WTC11 (cell line): ENCODE measurements at regions not wholly inside any gene's neighbourhood (a gene's known extent, or its start where the extent isn't known, plus 50 kb on each side); places are given as distances from the start of the nearest gene placed in this dataset.

ENCODE experiments used
- ATAC-seq: fragments of 200-7000 bp; cut with Tn5 transposase; 2 replicates; pipeline ENCODE4 v1.10.0; 2021; ENCODE audit warnings: mild to moderate bottlenecking, moderate library complexity
- CTCF ChIA-PET: fragments of 300-600 bp; sonication (Branson Sonifier 250); formaldehyde crosslinking; loops from one replicate; lab custom pipeline; 2021; ENCODE audit warnings: antibody characterized with exemption; lab: Charles Lee
- POLR2A ChIA-PET: fragments of 350-600 bp; sonication (Branson Sonifier 250); formaldehyde crosslinking; loops from one replicate; lab custom pipeline; 2021; ENCODE audit warnings: antibody characterized with exemption; lab: Charles Lee
- DNase-seq: peaks from one replicate; pipeline ENCODE4 v3.0.0; 2021; ENCODE audit warnings: low spot score
- H3K27ac Mint-ChIP-seq: 2 replicates; pipeline ENCODE4 v1.8.0; 2021; ENCODE audit warnings: mixed read lengths
- H3K27me3 Mint-ChIP-seq: 2 replicates; pipeline ENCODE4 v1.8.0; 2021; ENCODE audit warnings: low read depth, mild to moderate bottlenecking, moderate library complexity, mixed read lengths
- H3K36me3 Mint-ChIP-seq: 2 replicates; pipeline ENCODE4 v1.8.0; 2021; ENCODE audit warnings: mixed read lengths
- H3K4me1 Mint-ChIP-seq: 2 replicates; pipeline ENCODE4 v1.8.0; 2022; ENCODE audit warnings: mixed read lengths
- H3K4me3 Mint-ChIP-seq: 2 replicates; pipeline ENCODE4 v1.8.0; 2021; ENCODE audit warnings: mild to moderate bottlenecking, moderate library complexity, mixed read lengths
- H3K9me3 Mint-ChIP-seq: 2 replicates; pipeline ENCODE4 v1.8.0; 2021; ENCODE audit warnings: mixed read lengths
- E2F1 ChIP-seq: sonication (generic); formaldehyde crosslinking; IDR thresholded peaks from 2 replicates; pipeline ENCODE4 v1.8.0; 2022; ENCODE audit warnings: mild to moderate bottlenecking, missing genetic modification reagents
- ELF4 ChIP-seq: sonication (generic); formaldehyde crosslinking; IDR thresholded peaks from 2 replicates; pipeline ENCODE4 v1.8.1; 2022; ENCODE audit warnings: low read depth, mild to moderate bottlenecking, moderate library complexity, missing genetic modification reagents
- ESRRA ChIP-seq: sonication (generic); formaldehyde crosslinking; IDR thresholded peaks from 2 replicates; pipeline ENCODE4 v1.8.1; 2022; ENCODE audit warnings: mild to moderate bottlenecking, missing genetic modification reagents, borderline replicate concordance
- FOXP4 ChIP-seq: sonication (generic); formaldehyde crosslinking; IDR thresholded peaks from 2 replicates; pipeline ENCODE4 v1.8.0; 2022; ENCODE audit warnings: mild to moderate bottlenecking, missing genetic modification reagents
- NFE2L1 ChIP-seq: sonication (generic); formaldehyde crosslinking; IDR thresholded peaks from 2 replicates; pipeline ENCODE4 v1.8.1; 2023; ENCODE audit warnings: missing genetic modification reagents
- RELA ChIP-seq: sonication (generic); formaldehyde crosslinking; IDR thresholded peaks from 2 replicates; pipeline ENCODE4 v1.8.1; 2022; ENCODE audit warnings: missing genetic modification reagents, mild to moderate bottlenecking, borderline replicate concordance
- RORB ChIP-seq: fragments of 250-450 bp; sonication (Bioruptor Pico); IDR thresholded peaks from 2 replicates; pipeline ENCODE4 v1.9.0; 2021; ENCODE audit warnings: mild to moderate bottlenecking
- SMAD4 ChIP-seq: sonication (generic); formaldehyde crosslinking; IDR thresholded peaks from 2 replicates; pipeline ENCODE4 v1.8.0; 2022; ENCODE audit warnings: mild to moderate bottlenecking, missing genetic modification reagents
- SOX15 ChIP-seq: fragments of 250-450 bp; sonication (Bioruptor Pico); IDR thresholded peaks from 2 replicates; pipeline ENCODE4 v1.9.0; 2021; ENCODE audit warnings: mild to moderate bottlenecking
- TEAD4 ChIP-seq: sonication (generic); formaldehyde crosslinking; IDR thresholded peaks from 2 replicates; pipeline ENCODE4 v1.8.0; 2022; ENCODE audit warnings: mild to moderate bottlenecking, missing genetic modification reagents
- ZBTB21 ChIP-seq: sonication (generic); formaldehyde crosslinking; IDR thresholded peaks from 2 replicates; pipeline ENCODE4 v1.8.1; 2023; ENCODE audit warnings: mild to moderate bottlenecking, missing genetic modification reagents, borderline replicate concordance
- ZMAT4 ChIP-seq: fragments of 250-450 bp; sonication (Bioruptor Pico); IDR thresholded peaks from 2 replicates; pipeline ENCODE4 v1.9.0; 2021; ENCODE audit warnings: mild to moderate bottlenecking
- ZNF317 ChIP-seq: sonication (generic); formaldehyde crosslinking; IDR thresholded peaks from 2 replicates; pipeline ENCODE4 v1.8.1; 2023; ENCODE audit warnings: low read depth, mild to moderate bottlenecking, moderate library complexity, missing genetic modification reagents, borderline replicate concordance
- ZNF423 ChIP-seq: fragments of 250-450 bp; sonication (Bioruptor Pico); IDR thresholded peaks from 2 replicates; pipeline ENCODE4 v2.1.2; 2022; ENCODE audit warnings: mild to moderate bottlenecking, moderate library complexity
- ZNF532 ChIP-seq: fragments of 250-450 bp; sonication (Bioruptor Pico); IDR thresholded peaks from 2 replicates; pipeline ENCODE4 v1.9.0; 2021; ENCODE audit warnings: mild to moderate bottlenecking, borderline replicate concordance
- TF ChIP-seq, protein P1 (sequence below): sonication (generic); formaldehyde crosslinking; IDR thresholded peaks from 2 replicates; pipeline ENCODE4 v1.8.0; 2023; ENCODE audit warnings: missing genetic modification reagents, mild to moderate bottlenecking, borderline replicate concordance
- TF ChIP-seq, protein P2 (sequence below): fragments of 250-450 bp; sonication (Bioruptor Pico); IDR thresholded peaks from 2 replicates; pipeline ENCODE4 v1.8.0; 2021; ENCODE audit warnings: mild to moderate bottlenecking
- TF ChIP-seq, protein P3 (sequence below): fragments of 250-450 bp; sonication (Bioruptor Pico); conservative IDR thresholded peaks from 2 replicates; pipeline ENCODE4 v1.9.0; 2021; ENCODE audit warnings: mild to moderate bottlenecking

DNA sequence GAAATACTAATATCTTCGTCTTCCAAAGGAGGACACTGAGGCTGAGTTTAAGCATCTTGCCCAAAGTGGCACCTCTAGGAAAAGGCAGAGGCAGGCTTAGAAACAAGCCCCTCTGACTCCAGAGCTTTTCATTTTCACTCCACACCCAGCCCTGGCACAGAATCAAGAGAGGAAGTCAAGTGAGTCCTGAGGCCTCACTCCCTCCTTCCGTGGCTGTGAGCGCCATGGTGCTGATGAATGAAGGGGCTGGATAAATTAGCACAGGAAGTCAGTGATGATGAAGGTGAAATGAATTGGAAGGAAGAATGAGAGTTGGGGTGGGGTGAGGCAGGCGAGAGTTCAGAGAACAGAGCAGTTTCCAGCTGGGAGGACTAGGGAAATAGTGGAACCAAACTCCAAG is 179.3 kb downstream of the TMEM132E start:
- no peaks in the 10 kb centered on the region for H3K36me3 Mint-ChIP-seq
- TF ChIP-seq E2F1 (no peak), ZMAT4 (no peak), SOX15 (CRISPR knock-in tag) (no peak), RELA (CRISPR knock-in tag) (no peak), FOXP4 (CRISPR knock-in tag) (no peak)
- TF ChIP-seq, protein P1, sequence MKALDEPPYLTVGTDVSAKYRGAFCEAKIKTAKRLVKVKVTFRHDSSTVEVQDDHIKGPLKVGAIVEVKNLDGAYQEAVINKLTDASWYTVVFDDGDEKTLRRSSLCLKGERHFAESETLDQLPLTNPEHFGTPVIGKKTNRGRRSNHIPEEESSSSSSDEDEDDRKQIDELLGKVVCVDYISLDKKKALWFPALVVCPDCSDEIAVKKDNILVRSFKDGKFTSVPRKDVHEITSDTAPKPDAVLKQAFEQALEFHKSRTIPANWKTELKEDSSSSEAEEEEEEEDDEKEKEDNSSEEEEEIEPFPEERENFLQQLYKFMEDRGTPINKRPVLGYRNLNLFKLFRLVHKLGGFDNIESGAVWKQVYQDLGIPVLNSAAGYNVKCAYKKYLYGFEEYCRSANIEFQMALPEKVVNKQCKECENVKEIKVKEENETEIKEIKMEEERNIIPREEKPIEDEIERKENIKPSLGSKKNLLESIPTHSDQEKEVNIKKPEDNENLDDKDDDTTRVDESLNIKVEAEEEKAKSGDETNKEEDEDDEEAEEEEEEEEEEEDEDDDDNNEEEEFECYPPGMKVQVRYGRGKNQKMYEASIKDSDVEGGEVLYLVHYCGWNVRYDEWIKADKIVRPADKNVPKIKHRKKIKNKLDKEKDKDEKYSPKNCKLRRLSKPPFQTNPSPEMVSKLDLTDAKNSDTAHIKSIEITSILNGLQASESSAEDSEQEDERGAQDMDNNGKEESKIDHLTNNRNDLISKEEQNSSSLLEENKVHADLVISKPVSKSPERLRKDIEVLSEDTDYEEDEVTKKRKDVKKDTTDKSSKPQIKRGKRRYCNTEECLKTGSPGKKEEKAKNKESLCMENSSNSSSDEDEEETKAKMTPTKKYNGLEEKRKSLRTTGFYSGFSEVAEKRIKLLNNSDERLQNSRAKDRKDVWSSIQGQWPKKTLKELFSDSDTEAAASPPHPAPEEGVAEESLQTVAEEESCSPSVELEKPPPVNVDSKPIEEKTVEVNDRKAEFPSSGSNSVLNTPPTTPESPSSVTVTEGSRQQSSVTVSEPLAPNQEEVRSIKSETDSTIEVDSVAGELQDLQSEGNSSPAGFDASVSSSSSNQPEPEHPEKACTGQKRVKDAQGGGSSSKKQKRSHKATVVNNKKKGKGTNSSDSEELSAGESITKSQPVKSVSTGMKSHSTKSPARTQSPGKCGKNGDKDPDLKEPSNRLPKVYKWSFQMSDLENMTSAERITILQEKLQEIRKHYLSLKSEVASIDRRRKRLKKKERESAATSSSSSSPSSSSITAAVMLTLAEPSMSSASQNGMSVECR = no peak
- CTCF ChIA-PET = no interaction called here
- H3K27me3 Mint-ChIP-seq = no peaks in the 10 kb centered on the region; the same call in 1 of the 2 replicates
- H3K27ac Mint-ChIP-seq = no peak overlapping the region
- ATAC-seq = no peak
- DNase-seq = no peak
- no peak overlapping the region for H3K4me3 Mint-ChIP-seq
- POLR2A ChIA-PET = no interaction called here
- H3K4me1 Mint-ChIP-seq = peaks cover 26% of the 10 kb centered on the region
- no peaks in the 10 kb centered on the region for H3K9me3 Mint-ChIP-seq

DNA sequence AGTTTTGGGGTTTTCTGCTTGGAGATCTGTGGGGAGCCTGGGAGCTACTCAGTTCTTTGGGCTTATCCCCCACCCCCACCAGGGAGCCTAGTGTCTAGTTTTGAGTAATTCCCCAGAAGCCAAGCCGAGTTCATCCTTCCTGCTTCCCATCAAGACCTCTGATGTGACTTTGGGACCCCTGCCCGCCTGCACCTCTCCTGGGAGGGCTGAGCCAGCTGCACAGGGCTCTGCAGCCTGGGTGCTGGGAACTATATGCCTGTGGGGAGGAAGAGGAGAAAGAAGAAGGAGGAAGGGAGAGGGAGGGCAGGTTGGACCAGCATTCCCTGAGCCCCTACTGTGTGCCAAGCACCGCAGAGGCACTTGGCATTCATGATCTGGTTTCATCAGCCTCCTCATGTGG is 178.9 kb downstream of the TMEM132E start:
- Mint-ChIP-seq H3K27ac (no peak overlapping the region), H3K27me3 (no peaks in the 10 kb centered on the region; the same call in 1 of the 2 replicates), H3K36me3 (no peaks in the 10 kb centered on the region), H3K9me3 (no peaks in the 10 kb centered on the region), H3K4me1 (peaks cover 22% of the 10 kb centered on the region), H3K4me3 (no peak overlapping the region)
- ChIA-PET POLR2A (no interaction called here), CTCF (no interaction called here)
- DNase-seq (no peak), ATAC-seq (no peak)
- no peak for TF ChIP-seq ZNF423
- TF ChIP-seq RORB (CRISPR knock-in tag) = no peak
- TF ChIP-seq, protein P2, sequence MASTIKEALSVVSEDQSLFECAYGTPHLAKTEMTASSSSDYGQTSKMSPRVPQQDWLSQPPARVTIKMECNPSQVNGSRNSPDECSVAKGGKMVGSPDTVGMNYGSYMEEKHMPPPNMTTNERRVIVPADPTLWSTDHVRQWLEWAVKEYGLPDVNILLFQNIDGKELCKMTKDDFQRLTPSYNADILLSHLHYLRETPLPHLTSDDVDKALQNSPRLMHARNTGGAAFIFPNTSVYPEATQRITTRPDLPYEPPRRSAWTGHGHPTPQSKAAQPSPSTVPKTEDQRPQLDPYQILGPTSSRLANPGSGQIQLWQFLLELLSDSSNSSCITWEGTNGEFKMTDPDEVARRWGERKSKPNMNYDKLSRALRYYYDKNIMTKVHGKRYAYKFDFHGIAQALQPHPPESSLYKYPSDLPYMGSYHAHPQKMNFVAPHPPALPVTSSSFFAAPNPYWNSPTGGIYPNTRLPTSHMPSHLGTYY (CRISPR knock-in tag) = no peak
- no peak for TF ChIP-seq NFE2L1 (CRISPR knock-in tag)
- TF ChIP-seq SMAD4 (CRISPR knock-in tag) = no peak
- no peak for TF ChIP-seq ZNF317 (CRISPR knock-in tag)
- TF ChIP-seq TEAD4 (CRISPR knock-in tag) = no peak
- TF ChIP-seq, protein P3, sequence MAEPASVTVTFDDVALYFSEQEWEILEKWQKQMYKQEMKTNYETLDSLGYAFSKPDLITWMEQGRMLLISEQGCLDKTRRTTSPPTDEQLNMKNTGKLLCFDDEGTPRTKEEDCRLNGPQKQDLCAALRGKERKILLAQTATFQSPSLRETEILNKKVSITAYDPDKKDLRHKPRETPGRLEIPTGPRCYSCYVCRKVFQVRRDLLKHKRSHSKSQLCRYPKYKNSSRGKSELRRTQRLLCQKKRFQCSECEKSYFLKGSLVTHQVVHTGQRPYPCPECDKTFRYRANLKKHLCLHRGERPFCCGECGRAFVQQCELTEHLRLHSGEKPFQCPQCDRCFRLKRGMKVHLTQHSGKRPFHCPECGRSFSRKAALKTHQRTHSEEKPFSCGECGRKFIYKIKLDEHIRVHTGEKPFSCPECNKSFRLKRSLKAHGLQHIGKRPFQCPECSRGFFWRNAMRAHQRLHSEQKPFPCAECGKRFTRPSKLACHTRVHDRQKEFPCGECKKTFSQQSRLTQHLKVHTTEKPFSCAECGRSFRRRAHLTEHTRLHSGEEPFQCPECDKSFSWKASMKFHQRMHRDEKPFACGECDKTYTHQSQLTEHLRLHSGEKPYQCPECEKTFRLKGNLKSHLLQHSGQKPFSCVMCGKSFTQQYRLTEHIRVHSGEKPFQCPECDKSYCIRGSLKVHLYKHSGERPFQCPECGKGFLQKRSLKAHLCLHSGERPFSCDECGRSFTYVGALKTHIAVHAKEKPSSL (CRISPR knock-in tag) = no peak
- TF ChIP-seq ZNF532 (CRISPR knock-in tag) = no peak
- TF ChIP-seq ESRRA (CRISPR knock-in tag) = no peak
- no peak for TF ChIP-seq ZBTB21 (CRISPR knock-in tag)
- TF ChIP-seq ELF4 = no peak
